ENCODE measurements at regions not wholly inside any gene's neighbourhood (a gene's known extent, or its start where the extent isn't known, plus 50 kb on each side); places are given as distances from the start of the nearest gene placed in this dataset.

DNA sequence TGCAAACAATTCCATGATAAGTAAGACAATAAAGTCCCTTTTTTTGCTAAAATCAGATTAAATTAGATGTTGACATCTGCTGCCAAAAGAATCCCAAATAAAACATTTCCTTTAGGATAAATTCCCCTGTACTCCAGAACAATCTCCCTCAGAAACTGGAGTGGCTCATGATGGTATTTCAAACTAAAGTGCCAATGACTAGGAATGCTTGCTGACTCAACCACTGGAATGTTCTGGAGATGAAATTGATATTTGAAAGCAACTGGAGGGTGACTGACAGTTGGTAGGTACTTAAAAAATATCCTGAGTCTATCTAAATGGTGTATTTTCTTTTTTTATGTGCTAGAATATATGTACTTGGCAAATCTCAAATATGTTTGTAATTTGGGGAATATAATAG lies 350.1 kb upstream of the TSHZ2 start:
- no peak for DNase-seq

DNA sequence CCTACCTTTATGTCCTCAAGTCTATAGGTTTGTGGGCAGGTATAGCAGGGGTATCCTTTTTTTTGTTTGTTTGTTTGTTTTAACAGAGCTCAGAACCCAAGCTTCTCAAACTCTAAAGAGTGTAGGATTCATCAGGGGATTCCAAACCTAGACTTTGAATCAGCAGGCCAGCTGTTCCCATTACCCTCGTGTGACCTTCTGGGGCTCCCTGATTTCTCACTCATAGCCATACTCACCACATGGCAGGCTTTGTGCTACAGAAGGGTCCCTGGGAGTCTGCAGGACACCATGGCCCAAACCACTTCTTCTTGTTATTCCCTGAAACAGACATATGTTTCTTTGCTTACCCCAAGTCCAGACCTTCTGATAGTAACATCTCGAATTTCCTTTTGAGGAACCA lies 350.8 kb upstream of the TSHZ2 start:
- no peak for DNase-seq

DNA sequence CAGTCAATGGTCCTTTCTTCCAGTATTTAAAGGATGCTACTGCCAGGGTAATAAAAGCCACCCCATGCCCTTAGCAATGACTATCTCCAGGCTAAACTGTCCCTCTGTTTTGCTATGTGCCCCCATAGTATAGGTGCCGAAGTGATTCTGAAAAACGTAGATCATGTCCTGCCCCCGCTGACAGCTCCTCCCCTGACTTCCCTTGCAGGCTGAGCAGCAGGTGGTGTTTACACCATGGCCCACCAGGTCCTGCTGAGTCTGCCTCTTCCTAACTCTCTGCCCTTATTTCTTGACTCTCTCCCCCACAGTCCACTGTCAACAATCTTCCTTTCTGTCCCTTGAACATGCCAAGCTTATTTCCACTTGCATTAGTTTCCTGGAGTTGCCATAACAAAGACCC lies 352.5 kb upstream of the TSHZ2 start:
- DNase-seq: no peak

DNA sequence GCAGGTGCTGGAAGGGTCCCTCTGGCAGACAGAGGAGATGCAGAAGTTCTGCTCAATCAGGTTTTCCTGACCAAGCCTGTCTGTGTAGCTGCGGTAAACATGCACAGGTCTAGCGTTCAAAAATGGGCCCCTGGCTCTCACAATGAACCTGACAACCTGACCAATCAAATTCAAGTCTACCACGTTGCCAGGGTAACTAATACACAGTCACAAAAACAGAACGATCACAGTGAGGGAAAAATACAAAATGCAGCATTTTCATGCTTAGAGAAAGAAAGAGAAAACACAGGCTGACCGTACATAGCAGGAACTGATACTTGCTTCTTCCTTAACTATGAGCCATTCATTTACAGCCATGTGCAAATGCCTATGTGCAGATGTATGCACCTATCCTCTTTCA lies 353.1 kb upstream of the TSHZ2 start:
- no peak for DNase-seq

DNA sequence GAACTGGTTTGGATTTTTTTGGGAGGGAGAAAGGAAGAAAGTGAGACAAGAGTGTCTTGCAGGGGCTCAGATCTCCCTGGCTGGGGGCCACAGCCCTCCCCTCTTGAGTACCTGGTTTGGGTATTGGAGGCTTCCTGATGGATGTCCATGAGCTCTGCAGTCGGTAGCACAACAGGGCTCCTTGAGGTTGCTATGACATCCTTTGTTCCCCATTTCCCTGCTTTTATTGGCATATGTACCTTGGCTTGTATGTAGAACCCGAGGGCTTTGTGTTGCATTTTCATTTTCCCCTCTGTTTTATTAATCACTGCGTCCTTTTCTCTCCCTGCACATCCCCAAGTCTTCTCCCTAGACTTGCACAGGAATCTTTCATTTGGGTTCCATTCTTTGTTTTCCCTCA lies 355.5 kb upstream of the TSHZ2 start:
- no peak for DNase-seq

DNA sequence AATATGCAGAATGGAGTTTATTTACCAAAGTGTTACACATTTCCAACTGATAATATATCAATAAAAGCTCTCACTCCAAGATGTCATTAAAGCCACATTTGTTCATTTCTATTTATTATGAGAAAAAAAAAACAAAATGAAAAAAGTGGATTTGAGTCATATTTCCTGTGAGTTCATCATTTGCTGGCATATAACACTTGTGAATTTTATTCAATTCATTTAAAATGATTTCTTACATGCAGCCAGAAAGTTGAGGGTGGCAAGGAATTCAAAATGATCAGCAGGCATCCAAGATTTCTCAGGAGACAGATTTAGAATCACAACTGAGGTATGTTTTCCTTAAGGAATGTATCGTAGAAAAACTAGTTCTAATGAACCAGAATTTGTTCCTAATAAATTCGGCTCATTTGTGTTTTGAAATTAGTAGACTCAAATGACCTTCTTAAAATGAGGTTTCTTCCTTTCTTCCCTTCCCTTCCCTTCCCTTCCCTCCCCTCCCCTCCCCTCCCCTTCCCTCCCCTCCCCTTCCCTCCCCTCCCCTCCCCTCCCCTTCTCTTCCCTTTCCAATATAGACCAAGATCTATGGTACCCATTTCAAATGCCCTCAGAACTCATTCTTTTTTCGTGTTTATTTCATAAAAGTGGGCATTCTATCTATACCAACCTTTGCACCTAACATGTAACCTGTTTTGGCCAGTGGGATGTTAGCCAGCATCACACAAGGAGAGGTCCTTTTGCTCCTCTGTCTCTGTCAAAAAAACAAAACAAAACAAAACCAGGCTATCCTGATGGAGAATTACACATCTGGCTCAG lies 357.9 kb upstream of the TSHZ2 start:
- no peak for DNase-seq

DNA sequence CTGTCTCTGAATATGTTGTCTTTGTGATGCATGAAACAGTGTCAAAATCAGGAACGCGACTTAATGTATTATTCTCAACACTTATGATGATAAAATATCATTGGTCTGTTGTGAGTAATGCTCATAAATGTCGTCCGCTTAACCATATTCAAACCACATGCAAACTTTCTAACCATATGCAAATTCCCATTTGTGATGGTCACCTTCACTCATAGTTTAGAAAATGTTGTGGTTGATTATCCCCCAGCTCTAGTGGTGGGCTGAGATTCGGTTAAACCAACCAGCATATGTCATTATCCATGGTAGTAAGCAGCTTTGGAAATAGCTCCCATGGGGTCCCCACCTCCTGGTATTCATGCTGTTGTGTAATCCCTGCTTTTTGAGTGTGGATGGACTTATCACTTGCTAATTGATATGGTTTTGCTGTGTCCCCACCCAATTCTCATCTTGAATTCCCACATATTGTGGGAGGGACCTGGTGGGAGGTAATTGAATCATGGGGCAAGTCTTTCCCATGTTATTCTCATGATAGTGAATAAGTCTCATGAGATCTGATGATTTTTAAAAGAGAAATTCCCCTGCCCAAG lies 360.0 kb upstream of the TSHZ2 start:
- no peak for DNase-seq

DNA sequence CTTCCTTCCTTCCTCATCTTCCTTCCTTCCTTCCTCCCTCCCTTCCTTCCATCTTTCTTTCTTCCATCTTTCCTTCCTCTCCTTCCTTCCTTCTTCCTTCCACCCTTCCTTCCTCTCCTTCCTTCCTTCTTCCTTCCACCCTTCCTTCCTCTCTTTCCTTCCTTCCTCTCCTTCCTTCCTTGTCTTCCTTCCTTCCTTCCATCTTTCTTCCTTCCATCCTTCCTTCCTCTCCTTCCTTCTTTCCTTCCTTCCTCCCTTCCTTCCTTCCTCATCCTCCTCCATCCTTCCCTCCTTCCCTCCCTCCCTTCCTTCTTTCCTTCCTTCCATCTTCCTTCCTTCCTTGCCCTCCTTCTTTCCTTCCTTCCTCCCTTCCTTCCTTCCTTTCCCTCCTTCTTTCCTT lies 361.4 kb upstream of the TSHZ2 start:
- no peak for DNase-seq

DNA sequence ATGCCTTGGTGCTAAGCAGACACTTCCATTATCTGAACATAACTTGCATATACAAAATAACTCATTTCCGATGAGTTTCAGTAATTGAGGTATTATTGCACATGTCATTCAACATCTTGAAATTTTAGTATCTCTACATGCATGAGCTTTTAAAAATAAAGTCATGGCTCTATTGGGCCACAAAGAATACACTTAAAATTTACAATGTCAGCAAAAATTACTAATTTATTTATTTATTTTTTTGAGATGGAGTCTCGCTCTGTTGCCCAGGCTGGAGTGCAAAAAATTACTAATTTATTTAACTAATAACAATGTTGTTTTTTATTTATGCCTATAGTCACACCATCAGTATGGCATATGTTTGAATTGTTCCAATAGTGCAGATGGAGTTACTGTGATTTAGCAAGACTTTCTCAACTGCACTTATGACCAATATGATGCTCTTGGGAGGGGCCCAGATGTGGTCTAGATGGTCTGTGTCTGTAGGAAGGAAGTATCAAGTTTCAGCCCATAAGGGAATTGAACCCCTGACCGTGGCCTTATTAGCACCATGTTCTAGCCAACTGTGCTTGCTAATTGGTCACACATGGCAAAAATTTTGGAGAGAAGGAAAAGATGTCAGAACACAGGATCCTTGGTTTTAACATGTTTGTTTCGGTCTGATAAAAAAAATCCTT lies 370.7 kb upstream of the TSHZ2 start:
- DNase-seq: no peak

DNA sequence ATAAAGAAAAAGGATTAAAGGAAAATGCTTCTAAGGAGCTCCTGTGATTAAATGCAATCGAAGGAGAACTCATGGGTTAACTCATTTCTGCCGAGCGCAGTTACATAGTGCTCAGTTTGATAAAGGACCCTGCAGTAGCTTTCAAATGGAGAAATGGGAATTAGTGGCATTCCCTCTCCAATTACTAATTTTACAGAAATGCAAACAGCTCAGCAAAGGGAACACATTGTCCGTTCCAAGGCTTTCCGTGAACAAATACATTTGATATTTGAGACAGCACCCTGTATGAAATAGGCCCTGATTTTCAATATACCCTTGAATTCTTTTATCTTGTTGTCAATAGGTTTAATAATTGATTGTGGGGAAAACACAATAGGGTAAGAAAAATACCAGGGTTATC lies 375.9 kb upstream of the TSHZ2 start:
- DNase-seq: no peak

DNA sequence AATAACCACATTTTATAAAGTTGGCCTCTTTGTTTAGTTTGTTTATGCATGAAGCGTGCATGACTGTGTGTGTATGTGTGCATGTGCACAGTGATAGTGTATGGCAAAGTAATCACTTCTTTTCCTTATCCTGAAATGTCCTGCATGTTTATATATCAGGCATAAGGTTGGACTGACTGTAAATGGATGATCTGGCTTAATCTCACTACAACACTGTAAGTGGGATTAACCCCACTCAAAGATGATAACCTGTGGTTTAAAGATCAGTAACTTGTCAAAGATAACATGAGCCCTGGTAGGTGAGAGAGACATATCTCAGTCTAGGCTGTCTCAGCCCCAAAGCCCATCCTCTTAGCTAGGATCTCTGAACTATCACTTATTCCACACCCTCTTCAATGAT lies 376.6 kb upstream of the TSHZ2 start:
- DNase-seq: no peak

DNA sequence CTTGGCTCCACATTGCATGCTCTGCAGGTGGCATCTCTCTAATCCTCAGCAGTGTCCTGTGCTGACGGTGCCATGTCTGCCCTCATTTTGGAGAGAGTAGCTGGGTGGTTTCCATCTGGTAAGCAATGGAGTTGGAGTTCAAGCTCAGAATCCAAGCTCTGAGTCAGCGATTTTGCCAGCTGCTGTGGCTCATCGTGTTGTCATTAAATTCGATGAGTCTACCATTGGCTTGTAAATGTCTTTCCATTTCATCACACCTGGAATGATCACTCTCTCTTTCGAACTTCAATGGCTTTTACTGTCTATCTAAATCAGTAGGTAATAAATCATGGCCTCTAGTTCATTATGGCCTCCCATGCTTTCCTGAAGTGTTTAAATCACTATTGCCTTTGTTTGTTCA lies 378.5 kb upstream of the TSHZ2 start:
- DNase-seq: no peak

DNA sequence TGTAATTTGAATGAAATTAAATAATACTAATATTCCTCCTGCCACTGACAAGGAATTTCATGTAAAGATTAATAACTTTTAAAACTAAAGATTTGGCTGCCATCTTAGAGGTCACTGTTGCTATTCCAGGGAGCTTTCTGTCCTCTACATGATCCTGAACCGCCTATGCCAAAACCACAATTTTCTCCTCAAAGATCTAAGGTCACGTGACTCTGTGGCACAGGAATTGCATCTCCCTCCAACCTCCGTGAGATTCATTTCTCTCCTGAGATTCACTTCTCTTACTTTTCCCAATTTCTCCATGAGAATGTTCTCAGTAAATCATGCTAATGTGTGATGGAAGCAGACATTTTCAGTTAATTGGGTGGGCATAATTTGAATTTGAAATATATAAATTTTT lies 379.6 kb upstream of the TSHZ2 start:
- DNase-seq: no peak

DNA sequence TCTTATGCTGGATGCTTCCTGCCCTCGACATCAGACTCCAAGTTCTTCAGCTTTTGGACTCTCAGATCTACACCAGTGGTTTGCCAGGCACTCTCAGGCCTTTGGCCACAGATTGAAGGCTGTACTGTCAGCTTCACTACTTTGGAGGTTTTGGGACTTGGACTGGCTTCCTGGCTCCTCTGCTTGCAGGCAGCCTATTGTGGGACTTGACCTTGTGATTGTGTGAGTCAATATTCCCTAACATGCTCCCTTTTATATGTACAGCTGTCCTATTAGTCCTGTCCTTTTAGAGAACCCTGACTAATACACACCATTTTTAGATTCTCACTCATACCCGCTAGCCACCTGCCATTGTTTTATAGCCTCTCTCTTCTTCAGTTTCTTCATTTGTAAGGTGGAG lies 382.1 kb upstream of the TSHZ2 start:
- DNase-seq: no peak

DNA sequence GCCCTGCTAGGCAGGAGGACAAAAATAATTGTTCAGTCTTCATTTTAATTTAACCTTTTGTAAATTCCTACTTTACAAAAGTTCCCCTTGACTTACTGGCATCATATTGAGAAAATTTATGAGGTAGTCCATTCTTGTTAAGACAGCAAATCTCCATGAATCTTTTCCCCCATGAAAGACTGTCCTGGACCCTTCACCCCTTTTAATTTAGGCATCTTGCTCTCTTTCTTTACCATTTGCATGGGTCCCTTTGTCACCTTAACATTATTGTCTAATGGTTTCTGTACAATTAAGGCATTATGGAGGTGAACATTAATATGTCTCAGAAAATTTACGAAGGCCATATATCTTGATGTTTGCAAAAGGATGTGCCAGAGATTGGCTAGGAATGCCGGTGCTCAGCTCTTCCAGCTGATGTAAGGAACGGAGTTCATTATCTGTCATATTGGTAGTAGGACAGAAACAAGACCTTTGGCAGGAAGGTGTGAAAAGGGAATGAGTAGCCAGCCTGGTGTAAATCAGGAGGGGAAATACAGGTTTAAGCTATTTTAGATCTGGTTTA lies 382.8 kb upstream of the TSHZ2 start:
- no peak for DNase-seq

DNA sequence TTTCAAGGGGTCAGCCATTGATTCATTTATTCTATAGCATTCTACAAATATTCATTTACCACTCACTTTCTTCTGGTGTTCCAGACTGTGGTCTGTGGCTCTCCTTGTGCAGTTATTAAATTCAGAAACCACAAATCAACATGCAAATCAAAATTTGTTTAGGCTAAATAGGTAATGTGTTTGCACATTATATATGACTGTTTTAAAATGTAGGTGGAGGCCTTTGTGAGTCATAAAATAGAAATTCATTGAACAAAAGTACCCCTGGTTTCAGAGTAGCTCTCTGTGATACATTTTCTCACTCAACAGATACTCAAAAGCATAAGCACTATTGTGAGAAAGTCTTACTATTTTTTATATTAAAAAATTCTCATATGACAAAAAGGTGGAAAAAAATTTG lies 385.5 kb upstream of the TSHZ2 start:
- no peak for DNase-seq

DNA sequence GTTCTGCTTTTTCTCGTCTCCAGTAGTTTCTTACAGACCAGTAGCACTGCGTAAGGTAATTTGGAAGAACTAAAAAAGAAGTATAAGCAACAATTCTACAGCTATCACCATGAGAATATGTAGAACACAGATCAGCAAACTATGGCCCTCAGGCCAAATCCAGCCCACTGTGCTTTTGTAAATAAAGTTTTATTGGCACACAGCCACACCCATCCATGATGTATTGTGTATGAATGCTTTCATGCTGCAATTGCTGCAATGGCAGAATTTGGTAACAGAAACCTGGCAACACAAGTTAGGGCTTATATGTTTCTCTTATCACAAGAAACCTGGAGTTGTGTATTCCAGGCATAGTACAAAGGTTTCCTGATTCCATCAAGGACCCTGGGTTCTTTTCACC lies 386.8 kb upstream of the TSHZ2 start:
- DNase-seq: no peak

DNA sequence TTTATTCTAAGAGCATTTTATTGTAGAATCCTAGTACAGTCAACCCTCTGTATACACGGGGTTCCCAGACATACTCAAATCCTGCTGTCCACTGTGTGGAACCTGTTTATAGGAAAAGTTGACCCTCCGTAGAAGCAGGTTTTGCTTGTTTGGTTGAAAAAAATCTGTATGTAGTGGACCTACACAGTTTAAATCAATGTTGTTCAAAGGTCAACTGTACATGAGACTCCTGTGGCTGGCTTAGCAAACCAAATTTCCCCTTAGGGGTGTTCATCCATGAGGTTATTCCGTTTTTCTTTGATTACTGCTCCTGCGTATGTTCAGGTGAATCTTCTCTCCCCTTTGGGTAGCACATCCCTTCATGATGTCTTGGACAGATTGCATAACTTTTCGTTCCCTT lies 387.0 kb upstream of the ZFP64 start:
- no peak for DNase-seq

DNA sequence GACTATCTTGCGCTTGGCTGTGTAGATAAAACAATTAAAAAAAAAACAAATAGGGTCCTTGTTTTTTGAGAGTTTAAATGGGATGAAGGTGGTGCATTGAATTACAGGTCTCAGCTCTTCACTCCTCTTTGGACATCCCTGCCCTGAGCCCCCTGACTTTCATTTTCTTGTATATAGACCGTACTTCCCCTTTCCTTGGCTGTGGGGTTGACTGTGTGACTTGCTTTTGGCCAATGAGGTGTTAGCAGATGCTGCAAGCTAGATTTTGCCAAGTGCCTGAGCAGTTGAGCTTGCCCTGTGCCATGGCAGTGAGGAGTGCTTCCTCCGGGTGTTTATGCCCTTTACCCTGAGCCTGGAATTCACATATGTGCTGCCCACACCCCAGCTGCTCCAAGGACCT lies 386.1 kb upstream of the ZFP64 start:
- peak in 1 of 4 experiments; percentile 1 for DNase-seq

DNA sequence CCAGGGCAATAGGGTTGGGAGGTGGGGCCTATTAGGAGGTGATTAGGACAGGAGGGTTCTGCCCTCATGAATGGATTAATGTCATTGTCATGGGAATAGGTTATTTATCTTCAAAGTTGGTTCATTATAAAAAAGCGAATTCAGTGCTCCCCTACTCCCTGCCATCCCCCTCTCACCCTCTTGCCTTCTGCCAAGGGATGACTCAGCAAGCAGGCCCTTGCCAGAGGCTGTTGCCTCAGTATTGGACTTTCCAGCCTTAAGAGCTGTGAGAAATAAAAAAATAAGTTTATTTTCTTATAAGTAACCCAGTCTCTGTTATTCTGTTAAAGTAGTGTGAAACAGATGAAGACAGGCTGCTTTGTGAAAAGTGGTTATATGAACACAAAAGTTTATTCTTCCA lies 381.1 kb upstream of the ZFP64 start:
- no peak for DNase-seq

DNA sequence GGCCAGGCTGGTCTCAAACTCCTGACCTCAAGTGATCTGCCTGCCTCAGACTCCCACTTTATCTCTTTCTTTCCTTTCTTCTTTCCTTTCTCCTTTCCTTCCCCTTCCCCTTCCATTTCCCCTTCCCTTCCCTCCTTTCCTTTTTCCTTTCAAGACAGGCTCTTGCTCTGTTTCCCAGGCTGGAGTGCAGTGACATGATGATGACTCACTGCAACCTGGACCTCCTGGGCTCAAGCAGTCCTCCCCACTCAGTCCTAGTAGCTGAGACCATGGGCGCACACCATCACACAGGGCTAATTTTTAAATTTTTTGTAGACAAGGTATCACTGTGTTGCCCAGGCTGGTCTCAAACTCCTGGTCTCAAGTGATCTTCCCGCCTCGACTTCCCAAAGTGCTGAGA lies 377.6 kb upstream of the ZFP64 start:
- DNase-seq: no peak

DNA sequence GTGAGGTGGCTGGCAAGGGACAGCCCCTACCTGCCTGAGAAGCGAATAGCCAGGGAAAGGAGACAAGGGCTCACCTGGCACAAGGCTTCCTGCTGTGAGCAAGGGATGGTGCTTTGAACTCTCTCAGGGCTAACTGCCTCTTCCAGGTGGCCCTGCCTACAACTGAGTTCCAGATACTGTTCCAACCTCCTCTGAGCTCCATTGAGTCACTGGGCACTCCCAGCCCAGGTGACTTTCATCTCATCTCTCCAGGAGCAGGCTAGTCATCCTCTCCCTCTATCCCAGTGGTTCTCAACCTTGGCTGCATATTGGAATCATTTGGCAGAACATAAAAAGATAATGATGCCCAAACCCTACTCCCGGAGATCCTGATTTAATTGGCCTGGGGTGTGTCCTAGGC lies 374.0 kb upstream of the ZFP64 start:
- DNase-seq: no peak

DNA sequence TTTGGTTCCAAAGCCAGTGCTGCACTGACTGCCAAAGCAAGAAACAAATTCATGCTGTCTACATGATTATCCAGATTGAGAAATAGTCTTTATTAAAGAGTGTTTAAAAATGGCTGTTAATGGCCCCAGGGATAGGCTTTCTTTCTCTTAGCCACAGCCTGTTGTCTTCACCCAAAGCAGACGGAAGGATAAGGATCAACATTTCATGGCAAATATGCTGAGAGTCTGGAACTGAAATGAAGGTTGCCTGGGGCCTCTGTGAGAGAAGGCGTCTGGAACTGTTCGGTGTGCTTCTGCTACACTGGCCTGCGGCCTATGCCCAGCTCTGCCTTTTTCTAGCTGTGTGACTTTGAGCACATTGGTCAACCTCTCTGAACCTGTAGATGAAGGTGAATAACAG lies 373.0 kb upstream of the ZFP64 start:
- DNase-seq: no peak
